Suprapubic skin (tissue), 4 donors: ENCODE measurements at regions not wholly inside any gene's neighbourhood (a gene's known extent, or its start where the extent isn't known, plus 50 kb on each side); places are given as distances from the start of the nearest gene placed in this dataset.

Source experiments
- DNase-seq, 2 donors: peaks; one replicate each; pipeline ENCODE4 v3.0.0-alpha.2; 2019; ENCODE audit warnings: low spot score in 2 of 2
- H3K27ac ChIP-seq: fragments of 200-600 bp; sonication (generic); one replicate; pipeline ENCODE4 v1.5.1; 2019
- H3K27me3 ChIP-seq: fragments of 200-600 bp; sonication (generic); one replicate; pipeline ENCODE4 v1.5.1; 2019
- H3K36me3 ChIP-seq: fragments of 200-600 bp; sonication (generic); one replicate; pipeline ENCODE4 v1.5.1; 2019
- H3K4me1 ChIP-seq: fragments of 200-600 bp; sonication (generic); one replicate; pipeline ENCODE4 v1.5.1; 2019
- H3K4me3 ChIP-seq: fragments of 200-600 bp; sonication (generic); one replicate; pipeline ENCODE4 v1.5.1; 2019; ENCODE audit warnings: mild to moderate bottlenecking
- H3K9me3 ChIP-seq: fragments of 200-600 bp; sonication (generic); one replicate; pipeline ENCODE4 v1.5.1; 2019
- EP300 ChIP-seq: sonication (generic); formaldehyde crosslinking; IDR thresholded peaks from one replicate; pipeline ENCODE4 v1.6.1; 2017; ENCODE audit warnings: antibody characterized with exemption
- POLR2A ChIP-seq, 2 donors: fragments of 450-650 bp; IDR thresholded peaks; one replicate each; pipeline ENCODE4 v1.6.1; 2017; ENCODE audit warnings: antibody characterized with exemption in 2 of 2, mild to moderate bottlenecking in 2 of 2, moderate library complexity in 2 of 2
- POLR2AphosphoS5 ChIP-seq, 3 donors: sonication (generic); formaldehyde crosslinking; IDR thresholded peaks; one replicate each; pipeline ENCODE4 v1.6.1; 2017; ENCODE audit warnings: antibody characterized with exemption in 3 of 3
- WGBS: methylation state at CpG from one replicate; pipeline ENCODE4 v1.1.5; 2018; 5-methylcytosine and 5-hydroxymethylcytosine counted together
- TF ChIP-seq, protein P1 (sequence below), 2 donors: fragments of 200-600 bp in 1 of 2; fragments of 450-650 bp in 1 of 2; sonication (generic) in 1 of 2; IDR thresholded peaks; one replicate each; pipeline ENCODE4 v1.5.1; 2016 to 2019; ENCODE audit warnings: antibody characterized with exemption in 2 of 2, mild to moderate bottlenecking in 1 of 2, moderate library complexity in 1 of 2

DNA sequence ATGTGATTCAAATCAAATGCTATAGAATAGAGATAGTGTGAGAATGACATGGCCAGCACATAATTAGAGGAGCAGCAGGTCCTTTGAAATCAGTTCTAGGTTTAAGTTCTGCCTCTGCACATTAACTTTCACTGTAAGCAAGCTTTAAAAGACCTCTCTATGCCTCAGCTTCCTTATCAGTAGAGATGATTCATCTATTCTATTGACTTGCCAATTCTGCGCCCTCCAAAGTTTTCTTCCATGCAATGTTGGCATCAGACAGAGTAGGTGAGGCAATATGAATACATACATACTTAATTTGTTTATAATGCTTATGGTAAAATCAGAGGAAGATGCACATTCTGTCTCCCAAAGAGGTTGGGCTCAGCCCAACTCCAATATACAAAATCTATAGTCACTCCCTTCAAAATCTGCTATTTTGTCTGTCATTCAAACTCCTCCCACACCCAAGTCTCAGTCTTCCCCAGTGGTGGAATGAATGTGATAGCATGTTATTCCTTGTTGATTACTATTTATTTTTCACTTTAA is 525.5 kb downstream of the RFC3 start:
- no peak for DNase-seq
- TF ChIP-seq, protein P1, sequence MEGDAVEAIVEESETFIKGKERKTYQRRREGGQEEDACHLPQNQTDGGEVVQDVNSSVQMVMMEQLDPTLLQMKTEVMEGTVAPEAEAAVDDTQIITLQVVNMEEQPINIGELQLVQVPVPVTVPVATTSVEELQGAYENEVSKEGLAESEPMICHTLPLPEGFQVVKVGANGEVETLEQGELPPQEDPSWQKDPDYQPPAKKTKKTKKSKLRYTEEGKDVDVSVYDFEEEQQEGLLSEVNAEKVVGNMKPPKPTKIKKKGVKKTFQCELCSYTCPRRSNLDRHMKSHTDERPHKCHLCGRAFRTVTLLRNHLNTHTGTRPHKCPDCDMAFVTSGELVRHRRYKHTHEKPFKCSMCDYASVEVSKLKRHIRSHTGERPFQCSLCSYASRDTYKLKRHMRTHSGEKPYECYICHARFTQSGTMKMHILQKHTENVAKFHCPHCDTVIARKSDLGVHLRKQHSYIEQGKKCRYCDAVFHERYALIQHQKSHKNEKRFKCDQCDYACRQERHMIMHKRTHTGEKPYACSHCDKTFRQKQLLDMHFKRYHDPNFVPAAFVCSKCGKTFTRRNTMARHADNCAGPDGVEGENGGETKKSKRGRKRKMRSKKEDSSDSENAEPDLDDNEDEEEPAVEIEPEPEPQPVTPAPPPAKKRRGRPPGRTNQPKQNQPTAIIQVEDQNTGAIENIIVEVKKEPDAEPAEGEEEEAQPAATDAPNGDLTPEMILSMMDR (IDR thresholded peaks at IDR 0.05): no peak
- no peak for TF ChIP-seq POLR2AphosphoS5 (IDR thresholded peaks at IDR 0.05)
- no peak for TF ChIP-seq EP300
- TF ChIP-seq POLR2A (IDR thresholded peaks at IDR 0.05): no peak
- H3K36me3 ChIP-seq: no peaks in the 10 kb centered on the region
- H3K4me3 ChIP-seq: no peak overlapping the region
- no peaks in the 10 kb centered on the region for H3K27me3 ChIP-seq
- H3K27ac ChIP-seq: no peak overlapping the region
- 59% methylated on average over 1 of the region's 1 CpG for WGBS
- no peaks in the 10 kb centered on the region for H3K4me1 ChIP-seq
- H3K9me3 ChIP-seq: no peaks in the 10 kb centered on the region

DNA sequence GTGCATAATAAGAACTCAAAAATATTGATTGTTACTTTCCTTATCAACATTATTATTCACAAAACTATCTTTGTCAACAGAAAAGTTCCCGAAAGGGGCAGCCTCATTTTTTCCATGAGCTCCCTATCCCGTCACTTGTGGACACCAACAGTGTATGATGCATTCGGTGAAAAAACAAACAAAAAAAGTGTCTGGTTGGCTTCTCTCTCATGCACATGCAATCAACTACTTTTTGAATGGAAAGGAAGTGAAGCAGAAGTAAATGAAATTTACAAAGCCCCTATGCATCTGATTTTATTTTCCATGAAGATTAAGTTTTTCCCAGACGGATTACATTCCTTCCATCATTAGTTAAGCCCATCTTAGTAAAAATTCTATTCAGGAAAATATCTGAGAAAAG is 526.9 kb downstream of the RFC3 start:
- Histone ChIP-seq H3K27ac (no peak overlapping the region), H3K27me3 (no peaks in the 10 kb centered on the region), H3K9me3 (no peaks in the 10 kb centered on the region), H3K36me3 (no peaks in the 10 kb centered on the region), H3K4me1 (no peaks in the 10 kb centered on the region), H3K4me3 (no peak overlapping the region)
- DNase-seq: no peak
- TF ChIP-seq EP300 (no peak), POLR2A (IDR thresholded peaks at IDR 0.05) (no peak), POLR2AphosphoS5 (IDR thresholded peaks at IDR 0.05) (no peak)
- TF ChIP-seq, protein P1 (IDR thresholded peaks at IDR 0.05): no peak
- WGBS: 57% methylated on average over 4 of the region's 4 CpGs

DNA sequence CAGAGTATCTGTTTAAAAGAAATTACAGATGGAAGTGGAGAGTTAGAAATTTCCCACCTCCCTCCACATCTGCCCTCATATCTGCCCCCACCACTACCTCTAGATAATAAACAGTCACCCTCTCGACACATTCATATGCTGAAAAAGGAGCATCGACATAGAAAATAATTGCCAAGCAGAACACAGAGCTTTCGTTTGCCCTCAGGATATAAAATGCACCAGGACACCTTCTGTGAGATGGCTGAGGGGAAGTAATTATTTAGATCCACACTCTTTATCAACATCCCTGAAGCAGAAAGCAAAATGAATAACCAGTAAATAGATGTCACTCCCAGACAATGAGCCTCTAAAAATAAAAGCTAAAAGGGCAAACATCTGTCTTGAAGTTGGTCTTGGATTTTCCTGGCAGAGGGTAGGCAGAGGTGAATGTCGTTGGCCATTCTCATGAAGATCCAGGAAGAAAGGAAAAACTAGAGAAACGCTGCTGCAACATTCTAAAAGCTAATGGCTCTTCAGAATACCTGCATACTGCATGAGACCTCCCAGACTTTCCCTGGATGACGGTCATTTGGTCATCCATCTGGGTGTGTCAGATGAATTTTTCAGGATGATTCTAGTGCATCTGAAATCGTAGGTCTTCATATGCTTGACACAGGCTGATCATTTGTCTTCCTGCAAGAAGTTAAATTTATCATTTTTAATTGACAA is 527.5 kb downstream of the RFC3 start:
- H3K4me1 ChIP-seq: no peaks in the 10 kb centered on the region
- H3K9me3 ChIP-seq: no peaks in the 10 kb centered on the region
- DNase-seq: no peak
- TF ChIP-seq POLR2A (IDR thresholded peaks at IDR 0.05) (no peak), EP300 (no peak), POLR2AphosphoS5 (IDR thresholded peaks at IDR 0.05) (no peak)
- TF ChIP-seq, protein P1 (IDR thresholded peaks at IDR 0.05): no peak
- H3K27ac ChIP-seq: no peak overlapping the region
- H3K27me3 ChIP-seq: no peaks in the 10 kb centered on the region
- no peaks in the 10 kb centered on the region for H3K36me3 ChIP-seq
- 55% methylated on average over 7 of the region's 7 CpGs for WGBS
- no peak overlapping the region for H3K4me3 ChIP-seq

DNA sequence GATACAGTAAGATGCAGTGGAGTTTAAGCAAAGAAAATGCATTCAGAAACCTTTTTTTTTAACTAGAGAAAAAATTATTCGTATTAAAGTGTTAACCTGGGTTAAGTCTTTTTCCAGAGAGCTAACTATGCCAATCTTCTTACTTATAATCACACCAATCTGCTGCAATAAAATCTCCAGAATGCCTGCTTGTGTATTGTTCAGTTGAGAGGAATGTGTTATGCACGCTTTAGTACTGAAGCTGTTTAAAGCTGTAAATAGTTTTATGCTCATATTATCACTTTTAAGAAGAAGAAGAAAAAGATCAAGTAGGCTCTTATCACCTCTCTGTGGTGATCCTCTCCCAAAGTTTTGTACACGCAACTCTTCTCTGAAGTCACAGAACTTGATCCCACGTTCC is 528.7 kb downstream of the RFC3 start:
- no peak for TF ChIP-seq POLR2A (IDR thresholded peaks at IDR 0.05)
- TF ChIP-seq, protein P1 (IDR thresholded peaks at IDR 0.05): no peak
- TF ChIP-seq POLR2AphosphoS5 (IDR thresholded peaks at IDR 0.05): no peak
- TF ChIP-seq EP300: no peak
- Histone ChIP-seq H3K27ac (no peak overlapping the region), H3K4me3 (no peak overlapping the region), H3K36me3 (no peaks in the 10 kb centered on the region), H3K9me3 (no peaks in the 10 kb centered on the region), H3K27me3 (no peaks in the 10 kb centered on the region), H3K4me1 (no peaks in the 10 kb centered on the region)
- WGBS: 67% methylated on average over 4 of the region's 4 CpGs
- no peak for DNase-seq

DNA sequence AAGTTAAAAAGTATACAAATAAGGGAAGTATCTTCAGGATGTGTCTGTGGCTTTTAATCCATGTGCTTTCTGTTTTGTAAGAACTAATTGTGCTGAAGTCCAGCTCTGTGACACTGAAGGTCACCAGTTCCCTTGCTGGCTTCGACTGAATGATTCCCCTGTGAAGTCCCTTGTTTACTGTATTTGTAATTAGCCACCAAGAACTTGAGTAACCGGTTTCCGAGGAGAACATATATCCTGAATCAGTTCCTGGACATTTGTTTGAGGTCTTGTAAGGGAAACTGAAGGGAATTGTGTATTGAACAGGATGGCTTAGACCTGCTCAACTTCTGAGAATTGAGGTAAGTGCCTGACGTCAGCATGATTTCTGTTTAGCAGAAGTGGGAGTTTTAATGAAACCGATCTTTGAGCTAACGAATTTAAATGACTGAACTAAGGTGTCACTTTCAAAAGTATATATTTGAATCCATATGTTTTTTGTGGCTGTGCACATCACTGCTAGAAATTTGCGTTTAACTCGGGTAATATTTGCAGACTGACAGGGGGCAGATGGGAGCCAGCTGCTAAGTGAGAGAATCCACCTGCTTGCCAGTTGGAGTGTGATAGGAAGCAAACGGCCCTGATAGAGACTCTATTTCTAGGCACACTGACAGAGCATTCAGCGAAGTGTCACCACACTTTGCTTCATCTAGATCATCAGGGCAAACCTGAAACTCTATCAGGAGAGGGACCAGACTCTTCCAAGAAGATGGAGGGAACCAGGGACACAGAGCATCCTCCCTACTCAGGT is 530.0 kb downstream of the RFC3 start:
- DNase-seq: no peak
- no peak for TF ChIP-seq POLR2A (IDR thresholded peaks at IDR 0.05)
- no peak for TF ChIP-seq POLR2AphosphoS5 (IDR thresholded peaks at IDR 0.05)
- TF ChIP-seq, protein P1 (IDR thresholded peaks at IDR 0.05): no peak
- no peak for TF ChIP-seq EP300
- Histone ChIP-seq H3K36me3 (no peaks in the 10 kb centered on the region), H3K27ac (no peak overlapping the region), H3K9me3 (no peaks in the 10 kb centered on the region), H3K4me1 (no peaks in the 10 kb centered on the region), H3K4me3 (no peak overlapping the region), H3K27me3 (no peaks in the 10 kb centered on the region)
- 56% methylated on average over 10 of the region's 10 CpGs for WGBS
